Thoracic aorta (tissue), 2 donors: ENCODE measurements at regions not wholly inside any gene's neighbourhood (a gene's known extent, or its start where the extent isn't known, plus 50 kb on each side); places are given as distances from the start of the nearest gene placed in this dataset.
"Not testable (repeated sequence)": the region's sequence is repeated elsewhere in the genome, so short reads cannot be mapped to it uniquely, and the experiment has no call there.

Source experiments
- ATAC-seq: fragments of 150-250 bp; one replicate; pipeline ENCODE4 v1.8.0; 2017; ENCODE audit warnings: low read depth; ENCODE audit not compliant: insufficient number of reproducible peaks, low FRiP score
- DNase-seq: peaks from one replicate; pipeline ENCODE4 v3.0.0-alpha.2; 2020; ENCODE audit warnings: low spot score
- H3K27ac ChIP-seq, 2 donors: fragments of 200-600 bp; sonication (generic); 1 replicate in 1 of 2; 2 replicates in 1 of 2; pipeline ENCODE4 v1.5.1; 2016; ENCODE audit warnings: mild to moderate bottlenecking in 2 of 2, moderate library complexity in 2 of 2
- H3K27me3 ChIP-seq: fragments of 200-600 bp; sonication (generic); replicated peaks from 2 replicates; pipeline ENCODE4 v1.6.0; 2016; ENCODE audit warnings: mild to moderate bottlenecking; ENCODE audit not compliant: insufficient read depth
- H3K36me3 ChIP-seq: fragments of 200-600 bp; sonication (generic); one replicate; pipeline ENCODE4 v1.5.1; 2016
- H3K4me1 ChIP-seq, 2 donors: fragments of 200-600 bp; sonication (generic); 1 replicate in 1 of 2; 2 replicates in 1 of 2; pipeline versions ENCODE4 v1.5.1 to v1.6.0; 2016; ENCODE audit warnings: low read depth in 2 of 2, mild to moderate bottlenecking in 1 of 2; ENCODE audit not compliant: control insufficient read depth in 1 of 2
- H3K4me3 ChIP-seq: fragments of 200-600 bp; sonication (generic); 2 replicates; pipeline ENCODE4 v1.5.1; 2016; ENCODE audit warnings: mild to moderate bottlenecking
- H3K9me3 ChIP-seq: fragments of 200-600 bp; sonication (generic); 2 replicates; pipeline ENCODE4 v1.5.1; 2016

DNA sequence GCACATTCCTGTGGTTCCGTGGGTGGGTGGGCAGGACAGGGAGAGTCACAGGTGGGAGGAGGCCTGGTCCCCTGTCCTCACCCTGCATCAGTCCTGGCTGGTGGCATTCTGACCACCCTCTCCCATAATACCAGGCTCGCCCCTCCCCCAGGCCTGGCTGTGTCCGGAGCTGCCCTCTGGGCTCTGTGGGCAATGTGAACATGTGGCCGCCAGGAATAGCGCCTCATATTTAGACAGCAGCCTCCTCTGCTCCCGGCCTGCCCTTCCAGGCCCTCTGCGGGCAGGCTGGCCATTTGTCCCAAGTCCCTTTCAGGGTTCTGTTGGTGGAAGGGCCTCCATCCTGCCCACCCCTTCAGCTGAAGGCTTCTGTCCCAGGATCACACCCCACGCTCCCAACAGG is 4482.2 kb upstream of the TPTE start:
- not testable (repeated sequence) for H3K4me1 ChIP-seq, DNase-seq, H3K4me3 ChIP-seq, H3K27ac ChIP-seq, H3K36me3 ChIP-seq, H3K9me3 ChIP-seq, H3K27me3 ChIP-seq, ATAC-seq

DNA sequence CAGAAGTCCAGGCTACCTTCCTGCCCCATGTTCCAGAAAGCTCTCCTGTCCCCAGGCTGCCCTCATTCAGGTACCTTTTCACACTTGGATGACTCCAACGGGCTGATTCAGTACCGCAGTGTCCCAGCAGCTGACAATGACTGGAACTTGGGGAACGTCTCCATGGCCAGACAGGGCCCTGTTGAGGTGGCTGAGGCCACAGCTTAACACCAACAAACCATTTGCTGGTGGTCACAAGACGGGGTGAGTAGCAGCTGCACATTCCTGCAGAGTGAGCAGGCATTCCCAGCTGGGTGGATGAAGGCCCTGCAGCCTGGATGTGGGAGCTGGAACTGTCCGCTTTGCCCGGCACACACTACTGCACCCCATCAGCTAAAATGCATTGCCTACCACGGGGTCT is 4481.3 kb upstream of the TPTE start:
- not testable (repeated sequence) for H3K36me3 ChIP-seq, DNase-seq, H3K9me3 ChIP-seq, ATAC-seq, H3K4me3 ChIP-seq, H3K27ac ChIP-seq, H3K27me3 ChIP-seq, H3K4me1 ChIP-seq

DNA sequence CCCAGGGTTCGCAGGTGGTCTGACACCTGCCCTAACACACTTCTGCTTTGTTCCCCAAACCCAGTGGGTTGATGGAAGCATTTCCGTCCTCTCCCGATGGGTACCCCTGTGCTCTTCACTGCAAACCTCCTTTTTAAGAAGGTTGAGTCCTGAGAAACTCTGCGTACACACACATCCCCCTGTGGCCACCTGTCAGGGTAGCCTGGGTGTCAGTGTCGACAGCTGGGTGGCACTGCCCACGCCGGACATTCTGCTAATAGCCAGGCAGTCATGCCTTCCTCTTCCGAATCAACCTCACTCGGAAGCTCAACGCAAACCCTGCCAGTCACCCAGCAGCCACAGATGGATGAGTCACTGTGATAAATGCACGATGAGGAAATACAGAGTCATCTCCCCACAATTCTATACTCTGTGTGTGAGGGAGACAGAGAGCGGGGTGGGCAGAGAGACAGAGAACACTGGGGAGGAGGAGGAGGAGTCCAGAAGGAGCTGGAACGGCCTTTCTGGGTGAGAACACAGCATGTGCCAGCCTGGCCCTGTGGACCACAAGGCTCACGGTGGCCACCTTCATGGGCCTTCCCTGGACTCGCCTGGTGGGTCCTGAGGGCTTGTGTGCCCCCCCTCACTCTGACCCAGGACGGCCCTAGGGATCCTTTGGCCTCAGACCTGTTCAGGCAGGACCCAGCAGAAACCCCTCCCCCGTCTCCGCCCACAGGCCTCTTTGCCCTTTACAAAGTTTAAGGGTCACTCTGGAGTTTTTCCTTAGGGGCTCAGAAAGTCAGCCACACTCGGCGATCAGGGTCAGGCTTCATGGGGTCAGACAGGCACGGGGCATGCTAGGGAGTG is 4477.7 kb upstream of the TPTE start:
- not testable (repeated sequence) for H3K27me3 ChIP-seq, H3K4me3 ChIP-seq, H3K27ac ChIP-seq, DNase-seq, H3K4me1 ChIP-seq, H3K36me3 ChIP-seq, H3K9me3 ChIP-seq, ATAC-seq

DNA sequence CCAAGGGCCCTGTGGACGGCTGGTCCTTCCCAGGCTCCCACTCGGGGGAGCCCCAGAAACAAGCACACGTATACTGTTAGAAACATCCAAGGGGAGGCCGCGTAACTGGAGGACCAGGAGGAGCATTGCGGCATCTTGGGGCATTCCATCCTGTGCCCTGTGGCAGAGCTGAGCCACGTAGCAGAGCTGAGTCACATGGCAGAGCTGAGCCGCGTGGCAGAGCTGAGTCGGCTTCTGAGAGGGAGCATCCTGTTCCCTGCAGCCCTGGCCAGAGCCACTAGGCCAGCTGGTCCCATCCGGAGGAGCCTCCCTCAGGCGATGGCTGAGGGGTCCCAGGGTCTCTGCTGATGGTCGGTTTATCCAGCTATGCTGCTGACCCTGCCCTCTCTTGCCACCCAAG is 4476.7 kb upstream of the TPTE start:
- not testable (repeated sequence) for H3K36me3 ChIP-seq, H3K9me3 ChIP-seq, ATAC-seq, H3K27me3 ChIP-seq, H3K4me1 ChIP-seq, H3K27ac ChIP-seq, H3K4me3 ChIP-seq, DNase-seq

DNA sequence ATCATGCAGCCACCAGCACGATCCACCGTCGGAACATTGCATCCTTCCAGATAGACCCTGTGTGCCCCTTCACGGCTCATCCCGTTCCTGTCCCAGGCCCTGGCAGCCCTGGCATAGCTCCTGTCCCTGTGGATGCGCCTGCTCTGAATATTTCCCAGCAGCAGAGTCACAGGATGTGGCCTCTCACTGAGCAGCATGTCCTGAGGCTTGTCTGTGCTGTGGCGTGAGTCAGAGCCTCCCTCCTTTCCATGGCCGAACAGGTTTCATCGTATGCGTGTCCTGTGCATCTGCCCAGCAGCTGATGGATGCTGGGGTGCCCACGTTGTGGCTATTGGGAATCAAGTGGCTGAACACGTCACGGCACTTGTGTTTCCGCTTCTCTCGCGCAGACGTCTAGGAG is 4471.5 kb upstream of the TPTE start:
- not testable (repeated sequence) for DNase-seq, ATAC-seq, H3K27me3 ChIP-seq, H3K9me3 ChIP-seq, H3K4me1 ChIP-seq, H3K4me3 ChIP-seq, H3K36me3 ChIP-seq, H3K27ac ChIP-seq

DNA sequence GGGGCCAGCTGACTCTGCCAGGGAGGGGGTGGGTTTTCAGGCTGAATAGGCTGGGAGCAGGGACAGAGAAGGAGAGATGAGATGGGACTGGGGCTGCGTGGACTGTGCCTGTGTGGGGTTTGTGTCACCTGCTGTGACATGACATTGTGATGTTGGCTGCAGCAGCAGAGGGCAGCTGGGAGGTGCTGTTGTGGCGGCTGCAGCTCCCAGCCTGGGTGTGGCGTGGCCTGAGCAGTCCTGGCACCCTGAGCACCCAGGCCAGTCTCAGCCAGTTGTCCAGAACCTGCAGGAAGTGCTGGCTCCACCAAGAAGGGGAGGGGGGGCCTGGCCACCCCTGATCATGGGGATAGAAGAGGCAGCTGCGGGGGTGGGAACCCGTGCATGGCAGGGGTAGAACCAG is 4469.3 kb upstream of the TPTE start:
- not testable (repeated sequence) for H3K4me1 ChIP-seq, H3K4me3 ChIP-seq, ATAC-seq, H3K9me3 ChIP-seq, H3K27me3 ChIP-seq, H3K27ac ChIP-seq, DNase-seq, H3K36me3 ChIP-seq

DNA sequence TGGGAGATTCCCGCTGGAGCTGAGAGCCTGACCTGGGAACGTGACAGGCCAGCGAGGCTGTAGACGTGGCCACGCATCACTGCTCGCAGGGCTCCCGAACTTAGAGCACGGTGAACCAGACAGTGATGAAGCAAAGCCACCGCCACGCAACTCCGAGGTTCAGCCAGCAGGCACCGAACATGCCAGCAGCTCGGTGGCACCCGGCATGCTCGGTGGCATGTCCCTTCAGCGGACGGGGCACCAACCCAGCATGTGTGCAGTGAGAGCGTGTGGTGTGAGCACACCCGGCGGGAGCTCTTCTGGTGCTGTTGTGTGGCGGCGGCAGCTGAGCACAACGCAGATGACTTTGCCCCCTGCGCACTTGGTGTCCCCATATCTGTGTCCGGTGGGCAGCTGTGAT is 4468.2 kb upstream of the TPTE start:
- H3K27me3 ChIP-seq, H3K4me1 ChIP-seq, H3K36me3 ChIP-seq, DNase-seq, ATAC-seq, H3K9me3 ChIP-seq, H3K27ac ChIP-seq, H3K4me3 ChIP-seq: not testable (repeated sequence)

DNA sequence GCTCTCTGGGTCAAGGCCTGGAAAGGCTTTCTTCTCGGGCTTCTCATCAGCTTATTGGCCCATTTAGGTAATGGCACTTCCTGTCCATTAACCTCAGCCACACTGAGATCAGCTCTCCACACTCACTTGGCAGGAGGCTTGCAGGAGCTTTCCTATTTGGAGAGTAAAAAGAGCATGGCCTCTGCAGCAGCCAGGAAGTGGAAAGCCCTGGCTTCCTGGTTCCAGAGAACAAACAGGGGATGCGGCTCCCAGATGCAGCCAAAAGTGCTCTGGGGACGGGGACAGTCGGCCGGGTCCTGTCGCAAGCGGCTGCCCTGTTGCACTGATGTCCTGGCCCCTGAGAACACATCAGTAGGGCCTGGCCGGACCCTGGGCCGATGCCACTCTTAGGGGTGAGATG is 4462.4 kb upstream of the TPTE start:
- H3K27ac ChIP-seq, ATAC-seq, H3K4me3 ChIP-seq, H3K27me3 ChIP-seq, H3K36me3 ChIP-seq, DNase-seq, H3K9me3 ChIP-seq, H3K4me1 ChIP-seq: not testable (repeated sequence)

DNA sequence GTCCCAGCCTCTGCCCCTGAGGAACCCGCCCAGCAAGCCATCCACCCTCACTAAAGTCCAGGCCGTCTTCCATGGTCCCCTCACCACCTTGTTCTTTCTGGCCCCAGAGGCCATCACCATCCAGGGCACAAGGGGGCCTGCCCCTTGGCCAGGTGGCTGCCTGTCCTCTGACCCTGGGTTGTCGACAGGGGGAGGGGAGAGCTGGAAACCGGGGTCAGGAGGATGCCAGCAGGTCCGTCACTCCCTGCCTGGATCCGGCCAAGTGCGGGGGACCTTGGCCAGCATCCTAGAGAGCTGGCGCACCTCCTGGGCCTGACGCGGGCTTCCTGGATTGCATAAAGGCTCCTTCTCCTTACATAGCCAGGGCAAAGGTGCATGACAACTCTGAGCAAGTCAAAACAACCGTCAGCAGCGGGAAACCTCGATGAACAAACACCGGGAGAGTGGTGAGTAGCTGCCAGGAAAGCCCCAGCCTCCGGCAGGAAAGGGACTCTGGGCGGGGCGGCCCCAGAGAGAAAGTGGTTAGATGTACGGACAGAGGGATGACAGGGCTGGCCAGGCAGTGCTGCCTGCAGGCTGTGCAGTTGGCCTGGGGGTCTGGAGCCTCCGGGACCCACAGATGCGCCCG is 4461.2 kb upstream of the TPTE start:
- not testable (repeated sequence) for H3K36me3 ChIP-seq, DNase-seq, H3K4me1 ChIP-seq, H3K27ac ChIP-seq, H3K9me3 ChIP-seq, ATAC-seq, H3K27me3 ChIP-seq, H3K4me3 ChIP-seq

DNA sequence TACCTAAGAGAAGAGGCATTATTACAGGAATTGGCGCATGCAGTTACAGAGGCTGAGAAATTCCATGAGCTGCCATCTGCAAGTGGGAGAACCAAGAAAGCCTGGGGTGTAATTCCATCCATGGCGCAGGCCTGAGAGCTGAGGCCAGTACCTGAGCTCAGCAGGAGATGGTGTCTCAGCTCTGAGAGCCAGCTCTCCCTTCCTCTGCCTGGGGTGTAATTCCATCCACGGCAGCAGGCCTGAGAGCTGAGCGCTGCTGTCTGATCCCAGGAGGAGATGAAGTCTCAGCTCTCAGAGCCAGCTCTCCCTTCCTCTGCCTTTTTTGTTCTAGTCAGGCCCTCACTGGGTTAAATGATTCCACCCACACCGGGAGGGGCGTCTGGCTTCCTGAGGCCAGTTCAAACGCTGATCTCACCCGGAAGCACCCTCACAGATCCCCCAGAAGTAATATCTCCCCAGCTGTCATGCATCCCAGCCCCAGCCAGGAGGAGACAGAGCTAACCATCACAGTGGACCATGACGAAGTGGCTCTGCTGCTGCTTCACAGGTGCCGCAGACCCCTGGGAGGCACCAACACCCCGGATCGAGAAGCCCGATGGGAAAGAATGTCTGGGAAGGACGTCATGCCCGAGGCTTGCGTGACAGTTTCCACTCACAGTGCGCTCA is 4454.9 kb upstream of the TPTE start:
- ATAC-seq, result not testable (repeated sequence)

DNA sequence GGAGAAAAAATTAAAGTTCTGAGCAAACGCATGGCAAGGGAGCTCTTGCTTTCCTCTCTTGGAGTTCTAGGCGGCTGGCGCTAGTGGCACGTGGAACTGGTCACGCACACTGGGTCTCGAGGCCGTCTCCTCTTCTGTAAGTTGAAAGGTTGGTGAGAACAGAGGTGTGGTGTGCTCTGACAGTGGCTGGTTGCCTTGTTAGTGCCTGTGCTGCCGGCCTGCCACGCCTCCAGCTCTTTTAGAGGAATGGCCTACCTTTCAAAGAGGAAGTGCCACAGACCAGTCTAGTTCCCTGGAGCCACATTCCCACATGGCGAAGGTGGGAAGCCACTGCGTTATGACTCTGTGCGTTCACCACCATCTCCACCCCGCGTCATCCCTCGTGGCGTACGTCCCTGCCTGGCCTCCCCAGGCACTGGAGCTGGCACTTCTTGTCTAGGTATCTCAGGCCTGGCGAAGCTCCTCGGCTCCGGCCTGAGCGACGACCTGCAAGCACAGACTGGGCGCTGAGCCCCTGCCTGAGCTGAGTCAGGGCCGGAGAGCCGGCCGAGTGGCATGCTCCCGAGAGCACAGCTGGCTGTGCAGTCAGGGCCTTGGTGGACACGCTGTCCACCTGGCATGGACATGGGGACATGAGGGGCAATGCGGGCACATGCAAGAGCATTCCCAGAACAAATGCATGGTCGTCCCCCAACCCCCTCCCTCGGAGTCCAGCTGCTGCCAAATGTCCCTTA is 4453.1 kb upstream of the TPTE start:
- H3K4me1 ChIP-seq, H3K36me3 ChIP-seq, H3K4me3 ChIP-seq, DNase-seq, H3K27ac ChIP-seq, ATAC-seq, H3K27me3 ChIP-seq, H3K9me3 ChIP-seq: not testable (repeated sequence)

More for the DNA sequence above, 4454.9 kb upstream of the TPTE start:
- H3K9me3 ChIP-seq, H3K4me3 ChIP-seq, DNase-seq, H3K27ac ChIP-seq, H3K4me1 ChIP-seq, H3K36me3 ChIP-seq, H3K27me3 ChIP-seq: not testable (repeated sequence)

DNA sequence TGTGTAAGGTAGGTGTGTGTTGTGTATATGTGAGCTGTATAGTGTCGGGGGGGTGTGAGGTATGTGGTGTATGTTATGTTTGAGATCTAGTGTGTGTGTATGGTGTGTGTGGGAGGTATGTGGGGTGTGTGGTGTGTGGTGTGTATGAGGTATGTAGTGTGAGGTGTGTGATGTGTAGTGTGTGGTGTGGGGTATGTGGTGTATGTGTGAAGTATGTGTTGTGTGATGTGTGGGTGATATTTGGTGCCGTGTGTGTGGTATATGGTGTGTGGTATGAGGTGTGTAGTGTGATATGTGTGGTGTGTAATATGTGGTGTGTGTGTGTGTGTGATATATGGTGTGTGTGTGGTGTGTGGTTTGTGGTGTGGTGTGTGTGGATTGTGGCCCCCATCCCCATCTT is 4451.2 kb upstream of the TPTE start:
- not testable (repeated sequence) for H3K9me3 ChIP-seq, H3K4me3 ChIP-seq

More for the DNA sequence above, 4451.2 kb upstream of the TPTE start:
- H3K36me3 ChIP-seq, H3K27me3 ChIP-seq, H3K4me1 ChIP-seq, H3K27ac ChIP-seq, DNase-seq, ATAC-seq: not testable (repeated sequence)
